ENCODE measurements at regions not wholly inside any gene's neighbourhood (a gene's known extent, or its start where the extent isn't known, plus 50 kb on each side); places are given as distances from the start of the nearest gene placed in this dataset.

- TF ChIP-seq POLR2A (IDR thresholded peaks at IDR 0.05) (no peak), CTCF (IDR thresholded peaks at IDR 0.05) (no peak), POLR2AphosphoS5 (IDR thresholded peaks at IDR 0.05) (no peak)
Measured at GRCh38 chr13:50527612-50528509, 315.6 kb downstream of the DLEU7 start.
